Fibroblast of skin of right quadriceps (primary cell): ENCODE measurements at regions not wholly inside any gene's neighbourhood (a gene's known extent, or its start where the extent isn't known, plus 50 kb on each side); places are given as distances from the start of the nearest gene placed in this dataset.

Experiments
- DNase-seq: peaks from one replicate; pipeline ENCODE4 v3.0.0-alpha.2; 2013

DNA sequence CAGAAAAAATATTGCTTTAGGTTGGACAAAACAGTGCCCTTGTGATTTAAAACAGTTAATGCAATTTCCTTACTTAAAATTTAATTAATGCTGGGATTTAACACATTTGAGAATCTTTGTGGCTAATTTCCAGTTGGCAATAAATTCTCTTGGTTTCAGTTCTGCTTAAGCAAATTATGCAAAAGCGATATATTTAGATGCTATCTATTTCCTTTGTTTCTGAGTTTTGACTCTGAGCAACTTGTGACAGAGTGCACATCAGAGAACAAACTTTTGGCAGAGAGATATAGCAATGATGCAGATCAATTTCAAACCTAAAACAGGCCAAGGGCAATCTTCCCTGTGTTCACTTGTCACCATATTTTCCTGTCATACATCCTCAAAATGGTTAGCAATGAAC lies 933.6 kb upstream of the ZWINT start:
- no peak for DNase-seq

DNA sequence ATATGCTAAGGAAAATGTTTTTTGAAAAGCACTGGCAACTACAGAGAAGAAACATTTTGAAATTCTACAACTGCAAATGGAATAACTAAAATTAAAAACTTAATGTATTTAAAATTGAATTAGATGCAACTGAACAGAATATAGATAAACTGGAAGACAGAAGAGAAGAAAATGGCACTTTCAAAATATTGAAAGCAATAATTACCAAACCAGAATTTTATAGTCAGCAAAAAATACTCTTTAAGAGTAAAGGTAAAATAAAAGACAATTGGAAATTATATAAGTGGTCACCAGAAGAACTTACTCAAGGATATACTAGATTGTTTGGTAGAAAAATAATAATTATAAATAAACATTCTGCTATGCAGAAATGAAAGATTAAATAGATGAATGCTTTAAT lies 927.7 kb upstream of the ZWINT start:
- DNase-seq: no peak

DNA sequence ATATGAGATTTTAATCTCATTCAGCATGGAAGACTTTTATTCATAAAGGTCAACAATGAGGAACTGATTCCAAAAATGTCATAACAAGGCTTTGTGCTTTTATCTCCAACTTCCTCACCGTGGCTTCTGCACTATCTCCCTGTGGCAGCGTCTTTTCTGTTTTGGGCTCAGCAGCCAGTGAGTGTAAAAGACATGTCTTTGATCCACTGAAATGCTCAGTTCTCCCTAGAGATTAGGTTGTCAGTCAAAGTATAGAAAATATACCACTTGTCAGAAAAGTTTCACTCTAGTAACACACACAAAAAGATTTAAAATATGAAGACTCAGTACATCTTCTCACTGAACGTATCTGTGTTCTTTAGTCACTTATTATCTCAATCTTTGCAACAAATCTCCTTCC lies 901.8 kb upstream of the ZWINT start:
- DNase-seq: no peak

DNA sequence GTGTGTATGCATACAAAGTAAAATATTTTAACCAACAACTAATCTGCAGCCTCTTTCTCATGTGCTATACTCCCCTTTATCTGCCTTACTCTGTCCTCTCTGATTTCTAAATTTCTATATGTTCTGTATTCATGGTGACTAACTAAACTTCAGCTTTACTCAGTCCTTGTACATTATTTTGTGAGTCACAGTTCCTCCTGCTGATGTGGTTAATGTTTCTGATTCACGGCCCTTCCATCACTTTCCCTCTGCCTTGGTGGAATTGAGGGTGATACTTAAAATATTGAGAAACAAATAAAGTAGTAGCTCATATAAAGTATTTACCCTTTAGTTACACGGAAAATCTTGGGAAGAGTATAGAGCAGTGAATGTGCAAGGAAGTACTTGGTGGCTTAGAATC lies 899.1 kb upstream of the ZWINT start:
- DNase-seq: no peak

DNA sequence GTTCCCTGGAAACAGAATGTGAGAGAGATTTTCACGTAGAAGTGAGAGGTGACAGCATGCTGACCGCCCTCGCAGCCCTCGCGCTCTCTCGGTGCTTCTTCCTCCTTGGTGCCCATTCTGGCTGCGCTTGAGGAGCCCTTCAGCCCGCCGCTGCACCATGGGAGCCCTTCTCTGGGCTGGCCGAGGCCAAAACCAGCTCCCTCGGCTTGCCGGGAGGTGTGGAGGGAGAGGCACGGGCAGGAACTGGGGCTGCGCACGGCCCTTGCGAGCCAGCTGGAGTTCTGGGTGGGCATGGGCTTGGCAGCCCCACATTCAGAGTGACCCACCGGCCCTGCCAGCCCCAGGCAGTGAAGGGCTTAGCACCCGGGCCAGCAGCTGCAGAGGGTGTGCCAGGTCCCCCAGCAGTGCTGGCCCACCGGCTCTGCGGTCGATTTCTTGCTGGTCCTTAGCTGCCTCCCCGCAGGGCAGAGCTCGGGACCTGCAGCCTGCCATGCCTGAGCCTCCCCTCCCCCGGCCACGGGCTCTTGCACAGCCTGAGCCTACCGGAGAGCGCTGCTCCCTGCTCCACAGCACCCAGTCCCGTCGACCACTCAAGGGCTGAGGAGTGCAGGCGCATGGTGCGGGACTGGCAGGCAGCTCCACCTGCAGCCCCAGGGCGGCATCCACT lies 888.7 kb upstream of the ZWINT start:
- no peak for DNase-seq

DNA sequence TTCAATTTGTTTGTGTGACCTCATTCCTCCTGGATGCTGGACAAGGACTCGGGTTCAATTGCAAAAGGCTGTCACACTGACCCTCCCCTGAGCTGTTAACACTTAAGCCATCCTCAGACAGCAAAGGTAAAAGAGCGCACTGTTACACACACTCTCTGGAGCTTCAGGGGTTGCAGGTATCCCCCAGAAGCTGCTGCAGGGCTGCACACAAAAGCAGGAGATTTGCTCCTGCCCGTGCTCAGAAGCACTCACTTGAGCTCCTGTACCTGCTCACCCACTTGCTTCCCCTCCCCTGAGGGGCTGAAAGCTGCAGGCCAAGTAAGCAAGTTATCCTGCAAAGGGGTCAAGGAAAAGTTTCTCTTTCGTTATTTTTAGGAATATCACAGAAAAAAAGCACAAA lies 886.2 kb upstream of the ZWINT start:
- no peak for DNase-seq

DNA sequence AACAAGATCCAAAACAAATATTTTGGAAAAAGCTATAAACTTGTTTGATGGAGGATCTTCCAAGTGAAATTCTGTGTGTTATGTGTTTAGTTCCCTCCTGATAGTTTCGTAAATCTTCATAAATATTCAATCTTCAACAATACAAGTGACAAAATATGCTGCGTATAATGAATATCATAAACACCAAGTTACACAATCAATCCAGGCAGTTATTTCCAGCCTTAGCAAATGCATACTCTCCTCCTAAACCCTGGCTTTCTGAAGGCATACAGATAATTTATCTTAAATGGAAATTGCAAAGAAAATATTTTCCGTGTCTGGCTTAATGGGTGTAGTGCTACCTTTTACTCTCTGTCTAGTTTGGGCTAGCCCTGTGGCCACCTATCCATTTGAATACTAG lies 864.9 kb upstream of the ZWINT start:
- DNase-seq: no peak

DNA sequence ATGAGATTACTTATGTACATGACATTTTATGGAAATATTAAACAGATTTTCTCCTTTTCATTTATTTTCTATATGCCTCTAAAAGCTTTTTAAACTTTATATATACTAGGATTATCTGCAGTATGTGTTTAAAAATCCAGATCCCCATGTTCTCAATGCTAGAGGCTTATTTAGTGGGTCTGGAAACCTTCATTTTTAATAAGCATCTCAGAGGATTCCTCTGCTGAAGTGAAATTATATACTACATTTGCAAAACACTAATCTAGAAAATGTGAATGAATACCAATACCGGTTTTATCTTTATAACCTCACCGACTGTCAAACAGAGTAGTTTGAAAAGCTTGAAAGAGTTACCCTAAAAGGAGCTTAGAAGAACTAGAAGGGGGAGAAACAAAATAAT lies 863.8 kb upstream of the ZWINT start:
- DNase-seq: no peak

DNA sequence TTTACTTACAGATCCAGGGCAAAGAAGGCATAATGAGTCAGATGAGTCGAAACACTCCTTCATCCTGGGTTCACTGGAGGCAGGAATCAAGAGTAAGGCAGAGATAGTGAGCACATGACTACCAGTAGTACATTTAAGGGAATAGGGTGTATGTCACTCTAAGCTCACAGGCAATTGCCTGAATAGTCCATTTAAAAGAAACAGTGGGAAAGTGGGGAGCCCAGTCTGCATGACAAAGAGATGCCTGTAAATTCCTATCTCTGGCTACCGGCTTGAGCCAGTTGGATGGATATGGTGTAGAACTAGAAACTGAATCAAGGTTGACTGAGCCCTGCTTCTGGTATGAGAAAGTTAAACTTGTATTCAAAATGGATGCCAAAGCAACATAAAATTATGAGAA lies 861.5 kb upstream of the ZWINT start:
- no peak for DNase-seq

DNA sequence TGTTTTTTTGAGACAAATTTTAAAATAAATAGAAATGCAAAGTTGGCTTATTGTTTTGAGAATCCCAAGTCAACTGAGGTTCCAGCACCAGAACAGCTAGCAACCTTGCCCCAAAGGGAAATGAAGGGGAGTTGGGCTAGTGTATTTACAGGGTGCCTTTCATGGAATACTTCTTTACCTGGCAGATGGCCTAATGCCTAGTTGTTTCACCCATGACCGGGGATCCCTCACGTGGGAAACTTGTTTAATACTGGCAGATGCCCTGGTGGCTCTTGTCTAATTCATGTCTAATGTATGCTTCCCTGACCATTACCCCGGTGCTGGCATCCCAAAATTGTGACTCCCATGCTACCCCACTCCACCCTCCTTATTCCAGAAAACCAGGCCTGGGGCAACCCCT lies 861.1 kb upstream of the ZWINT start:
- no peak for DNase-seq

DNA sequence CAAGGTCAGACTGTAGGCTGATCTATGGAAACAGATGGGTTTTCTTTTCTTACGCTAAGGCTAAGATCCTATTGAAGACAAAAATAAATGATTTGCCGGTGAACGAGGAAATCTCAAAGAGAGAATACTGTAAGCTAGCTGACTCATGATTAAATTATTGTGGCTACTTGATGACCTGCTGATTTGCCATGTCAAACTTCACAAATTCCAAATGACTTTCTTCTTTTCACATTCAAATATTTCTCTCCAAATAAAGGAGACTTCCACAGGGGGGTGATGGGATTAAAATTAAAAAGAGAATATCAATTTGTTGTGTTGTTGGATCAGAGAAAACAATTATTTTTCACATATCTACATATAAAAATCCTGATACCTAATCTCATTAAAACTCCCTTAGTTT lies 860.6 kb upstream of the ZWINT start:
- no peak for DNase-seq

DNA sequence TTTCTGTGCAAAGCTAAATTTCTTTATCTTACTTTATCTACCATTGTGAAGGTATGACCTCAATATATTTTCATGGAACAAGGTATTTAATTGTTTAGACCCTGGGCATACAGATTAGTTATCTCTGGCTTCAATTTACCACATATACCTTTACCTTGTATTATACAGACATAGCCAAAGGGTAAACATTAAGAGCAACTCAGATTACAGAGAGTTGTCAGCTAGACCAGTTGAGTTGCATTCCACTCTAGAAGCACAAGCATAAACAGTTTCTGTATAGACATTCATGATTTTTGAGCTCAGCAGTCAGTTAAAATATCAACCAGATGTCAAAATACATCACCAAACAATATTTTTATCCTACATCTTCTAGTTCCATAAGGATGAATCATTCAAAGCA lies 857.3 kb upstream of the ZWINT start:
- DNase-seq: no peak

DNA sequence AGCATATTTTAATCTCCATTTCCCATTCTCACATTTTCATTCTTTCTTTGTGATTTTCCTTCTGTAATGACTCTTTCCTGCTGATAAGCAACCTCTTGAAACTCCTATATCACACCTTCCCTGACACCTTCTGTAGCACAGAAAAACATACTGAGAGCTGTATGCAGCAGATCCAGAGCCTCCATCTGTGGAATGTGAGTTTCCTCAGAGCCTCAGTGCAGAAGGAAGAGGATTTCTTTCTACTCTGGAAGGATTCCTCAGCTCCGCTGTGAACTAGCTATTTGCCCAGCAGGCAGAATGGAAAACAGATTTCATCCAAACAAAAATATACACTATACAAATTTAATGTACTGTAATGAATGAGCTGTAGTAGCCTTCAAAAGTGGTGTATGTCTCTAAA lies 841.3 kb upstream of the ZWINT start:
- no peak for DNase-seq

DNA sequence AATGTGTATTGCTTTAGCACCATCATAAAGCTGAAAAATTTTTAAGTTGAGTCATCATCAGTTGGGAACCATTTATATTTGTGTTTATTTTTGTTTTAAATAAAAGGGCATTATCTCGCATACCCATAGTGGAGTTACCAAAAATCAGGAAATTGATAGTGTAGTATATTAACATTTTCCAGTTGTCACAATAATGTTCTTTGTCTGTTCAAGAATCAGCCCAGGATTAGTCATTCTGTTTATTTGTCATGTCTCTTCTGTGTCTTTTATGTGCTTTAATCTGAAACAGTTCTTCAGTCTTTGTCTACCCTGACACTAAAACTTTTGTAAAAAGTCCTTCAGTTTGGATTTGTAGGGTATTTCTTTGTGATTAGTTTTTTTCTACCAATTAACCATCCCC lies 827.8 kb upstream of the ZWINT start:
- DNase-seq: no peak

DNA sequence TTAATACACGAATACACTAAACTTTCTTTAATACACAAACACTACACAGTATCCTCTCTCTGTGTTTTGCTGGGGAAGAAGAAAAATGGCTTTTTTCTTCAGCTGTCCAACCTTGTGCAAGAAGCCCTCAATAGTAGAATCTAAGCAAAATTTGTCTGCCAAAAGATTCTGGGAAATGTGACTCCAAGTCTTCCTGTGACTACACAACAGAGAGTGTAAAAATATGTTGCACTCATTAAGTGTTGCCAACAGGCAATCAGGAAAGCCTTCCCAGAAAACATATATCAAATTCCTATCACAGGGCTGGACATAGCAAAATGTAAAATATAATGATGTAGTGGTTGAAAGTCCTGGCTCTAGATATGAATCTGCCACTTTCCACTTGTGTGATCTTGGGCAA lies 825.1 kb upstream of the ZWINT start:
- DNase-seq: no peak

DNA sequence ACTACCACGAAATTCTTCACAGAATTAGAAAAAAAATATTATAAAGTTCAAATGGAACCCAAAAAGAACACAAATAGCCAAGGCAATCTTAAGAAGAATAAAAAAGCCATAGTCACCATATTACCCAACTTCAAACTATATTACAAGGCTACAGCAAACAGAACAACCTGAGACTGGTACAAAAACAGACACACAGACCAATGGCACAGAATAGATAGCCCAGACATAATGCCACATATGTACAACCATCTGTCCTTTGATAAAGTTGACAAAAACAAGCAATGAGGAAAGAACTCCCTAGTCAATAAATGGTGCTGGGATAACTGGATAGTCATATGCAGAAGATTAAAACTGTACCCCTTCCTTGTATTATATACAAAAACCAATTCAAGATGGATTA lies 808.5 kb upstream of the ZWINT start:
- DNase-seq: no peak

DNA sequence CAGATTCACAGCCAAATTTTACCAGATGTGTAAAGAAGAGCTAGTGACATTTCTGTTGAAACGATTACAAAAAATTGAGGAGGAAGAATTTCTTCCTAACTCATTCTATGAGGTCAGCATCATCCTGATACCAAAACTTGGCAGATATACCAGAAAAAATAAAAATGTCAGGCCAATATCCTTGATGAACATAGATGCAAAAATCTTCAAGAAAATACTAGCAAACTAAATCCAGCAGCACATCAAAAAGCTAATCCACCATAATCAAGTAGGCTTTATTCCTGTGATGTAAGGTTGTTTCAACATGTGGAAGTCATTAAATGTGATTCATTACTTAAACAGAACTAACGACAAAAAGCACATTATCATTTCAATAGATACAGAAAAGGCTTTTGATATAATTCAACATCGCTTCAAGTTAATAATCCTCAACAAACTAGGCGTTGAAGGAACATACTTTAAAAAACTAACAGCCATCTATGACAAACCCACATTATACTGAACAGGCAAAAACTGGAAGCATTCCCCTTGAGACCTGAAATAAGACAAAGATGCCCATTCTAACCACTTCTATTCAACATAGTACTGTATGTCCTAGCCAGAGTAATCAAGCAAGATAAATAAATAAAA lies 807.7 kb upstream of the ZWINT start:
- DNase-seq: no peak

DNA sequence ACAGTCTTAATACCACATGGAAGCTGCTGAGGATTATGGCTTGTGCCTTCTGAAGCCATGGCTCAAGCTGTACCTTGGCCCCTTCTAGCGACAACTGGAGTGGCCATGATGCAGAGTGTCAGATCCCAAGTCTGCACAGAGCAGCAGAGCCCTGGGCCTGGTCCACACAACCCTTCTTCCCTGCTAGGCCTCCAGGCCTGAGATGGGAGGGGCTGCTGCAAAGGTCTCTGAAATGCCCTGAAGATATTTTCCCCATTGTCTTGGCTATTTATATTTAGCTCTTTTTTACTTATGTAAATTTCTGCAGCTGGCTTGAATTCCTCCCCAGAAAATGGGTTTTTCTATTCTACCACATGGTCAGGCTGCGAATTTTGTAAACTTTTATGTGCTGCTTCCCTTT lies 804.6 kb upstream of the ZWINT start:
- DNase-seq: no peak

DNA sequence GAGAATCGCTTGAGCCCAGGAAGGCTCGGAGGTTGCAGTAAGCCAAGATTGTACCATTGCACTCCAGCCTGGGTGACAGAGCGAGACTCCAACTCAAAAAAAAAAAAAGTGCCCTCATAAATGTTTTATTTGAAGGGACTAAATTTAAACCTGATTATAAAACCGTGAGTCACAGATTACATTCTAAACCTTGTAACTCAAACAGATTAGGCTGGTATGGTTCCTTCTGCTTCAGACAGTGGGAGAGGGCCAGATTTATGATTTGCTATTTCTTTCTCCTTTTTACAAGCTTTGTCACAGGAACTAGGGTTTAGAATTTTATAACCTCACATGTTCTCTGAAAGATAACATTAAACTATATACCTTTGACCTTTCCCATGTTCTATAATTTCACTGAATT lies 801.2 kb upstream of the ZWINT start:
- DNase-seq: no peak

DNA sequence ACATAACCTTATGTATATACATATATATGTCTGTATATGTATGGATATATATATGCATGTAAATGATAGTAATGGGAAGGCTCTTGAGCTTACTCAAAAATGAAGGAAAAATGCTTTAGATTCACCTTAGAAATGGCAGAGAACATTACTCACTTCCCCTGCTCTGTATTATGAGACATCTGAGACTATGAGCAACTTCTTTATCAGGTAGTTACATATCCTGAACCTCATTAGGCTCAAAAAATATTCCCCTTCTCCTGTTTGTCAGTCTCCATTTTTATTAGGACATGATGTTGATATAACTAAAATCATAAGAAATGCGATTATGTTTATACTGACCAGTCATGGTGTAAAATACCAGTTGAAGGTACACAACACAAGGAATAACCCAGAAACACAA lies 800.1 kb upstream of the ZWINT start:
- no peak for DNase-seq

DNA sequence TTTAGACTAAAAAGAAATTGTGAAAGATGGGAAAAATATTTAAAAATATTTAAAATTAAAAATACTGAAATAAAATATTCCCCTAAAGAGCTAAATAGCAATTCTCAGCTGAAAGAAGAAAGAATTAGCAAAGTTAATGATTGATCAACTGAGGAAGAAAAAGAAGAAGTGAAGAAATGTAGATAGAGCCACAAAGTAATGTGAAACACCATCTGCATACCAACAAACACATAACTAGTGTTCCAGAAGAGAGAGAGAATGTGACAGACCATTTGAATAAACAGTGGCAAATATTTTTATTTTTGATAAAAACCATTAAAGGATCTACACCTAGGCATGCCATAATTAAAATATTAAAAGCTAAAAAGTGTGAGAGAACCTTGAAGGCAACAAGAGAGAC lies 784.5 kb upstream of the ZWINT start:
- DNase-seq: no peak

DNA sequence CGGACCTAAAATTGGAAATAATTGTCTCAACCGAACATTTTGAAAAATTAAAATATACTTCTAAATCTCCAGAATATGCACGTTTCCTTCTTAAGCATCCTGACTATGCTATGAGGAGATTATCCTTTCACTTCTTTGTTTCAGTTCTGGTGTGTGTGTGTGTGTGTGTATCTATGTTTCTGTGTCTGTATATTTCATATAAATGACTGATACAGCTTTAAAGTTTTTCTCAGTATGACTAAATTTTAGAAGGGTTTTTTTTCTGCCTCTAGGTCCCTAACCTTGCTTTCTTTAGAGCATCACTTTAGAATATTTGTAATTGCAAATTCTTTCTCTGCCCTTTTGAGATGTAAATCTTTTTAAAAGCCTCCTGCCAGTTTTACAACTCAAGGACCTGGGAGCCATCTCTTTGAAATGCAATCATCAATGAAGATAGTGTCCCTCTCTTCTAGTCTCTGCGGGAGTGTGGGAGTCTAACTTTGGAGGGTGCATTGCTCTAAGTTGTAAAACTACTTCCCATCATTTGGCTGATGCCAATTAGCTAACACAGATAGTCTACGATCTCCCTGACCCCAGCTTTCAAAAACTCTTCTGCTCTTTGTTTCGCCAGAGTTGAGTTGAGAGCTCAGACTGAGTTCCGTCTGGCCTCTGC lies 782.0 kb upstream of the ZWINT start:
- no peak for DNase-seq

DNA sequence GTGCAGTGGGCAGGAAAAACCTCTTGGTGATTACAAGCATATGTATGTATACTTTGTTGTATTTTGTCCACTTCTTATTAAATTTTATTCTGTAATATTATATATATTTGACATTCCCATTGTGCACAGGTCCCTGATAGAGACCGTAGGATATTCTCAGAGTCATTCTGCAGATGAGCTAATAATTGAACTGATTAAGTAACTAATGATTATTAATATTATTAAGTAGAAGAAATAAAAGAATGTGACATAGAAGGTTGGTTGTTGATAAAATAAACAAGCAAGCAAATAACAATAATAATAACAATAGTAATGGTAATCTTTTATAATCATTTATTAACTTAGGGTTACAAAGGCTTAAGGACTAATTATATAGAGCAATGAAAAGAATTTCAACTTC lies 780.6 kb upstream of the ZWINT start:
- no peak for DNase-seq

DNA sequence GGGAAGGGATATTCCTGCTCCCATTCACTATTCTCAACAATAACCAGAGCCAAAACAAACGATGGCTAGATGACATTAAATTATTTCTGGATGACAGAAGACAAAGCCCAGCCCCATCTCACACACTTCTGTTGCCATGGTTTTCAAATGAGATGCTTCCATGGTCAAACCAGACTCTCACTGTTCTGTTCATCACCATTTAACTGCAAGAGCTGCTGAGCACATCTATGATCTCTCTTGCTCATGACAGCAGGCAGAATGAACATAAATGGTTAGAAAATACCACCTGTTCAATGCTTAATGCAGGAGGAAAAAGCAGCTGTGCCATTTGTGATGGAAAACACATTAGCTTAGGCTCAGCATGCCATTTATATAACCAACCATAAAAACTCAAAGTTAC lies 758.6 kb upstream of the ZWINT start:
- no peak for DNase-seq

DNA sequence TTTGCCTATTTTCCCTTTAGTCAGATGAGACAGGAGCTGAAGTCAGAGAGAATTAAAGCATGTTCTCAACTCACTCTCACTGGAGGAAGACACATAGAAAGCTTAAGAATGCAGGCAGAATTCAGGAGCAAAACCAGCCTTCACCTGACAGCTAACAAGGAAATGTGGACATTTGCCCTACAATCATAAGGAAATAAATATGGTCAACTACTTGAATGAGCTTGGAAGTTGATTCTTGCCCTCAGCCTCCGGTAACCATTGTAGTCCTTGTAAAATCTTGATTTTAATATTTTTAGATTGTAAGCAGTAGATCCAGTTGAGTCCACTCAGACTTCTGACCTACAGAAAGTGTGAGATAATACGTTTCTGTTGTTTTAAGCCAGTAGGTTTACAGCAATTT lies 752.5 kb upstream of the ZWINT start:
- DNase-seq: no peak
